Sigmoid colon (tissue), 4 donors: ENCODE measurements at regions not wholly inside any gene's neighbourhood (a gene's known extent, or its start where the extent isn't known, plus 50 kb on each side); places are given as distances from the start of the nearest gene placed in this dataset.

Source experiments
- CTCF ChIP-seq, 4 experiments: fragments of 450-650 bp in 3 of 4; fragments of 200-600 bp in 1 of 4; IDR thresholded peaks; one replicate each; pipeline ENCODE4 v1.5.1; 2016 to 2019; ENCODE audit warnings: antibody characterized with exemption in 4 of 4, mild to moderate bottlenecking in 3 of 4, moderate library complexity in 2 of 4
- EP300 ChIP-seq, 4 donors: sonication (generic); formaldehyde crosslinking; IDR thresholded peaks; one replicate each; pipeline ENCODE4 v1.6.1; 2017; ENCODE audit warnings: antibody characterized with exemption in 4 of 4
- POLR2A ChIP-seq, 2 donors: fragments of 450-650 bp; IDR thresholded peaks; one replicate each; pipeline ENCODE4 v1.6.1; 2016; ENCODE audit warnings: antibody characterized with exemption in 2 of 2, mild to moderate bottlenecking in 2 of 2, moderate library complexity in 2 of 2

GRCh38 chr14:56040121-56040520, 78.1 kb upstream of the PELI2 start:
- no peak for TF ChIP-seq CTCF (IDR thresholded peaks at IDR 0.05)
- no peak for TF ChIP-seq POLR2A (IDR thresholded peaks at IDR 0.05)
- TF ChIP-seq EP300 (IDR thresholded peaks at IDR 0.05): no peak
